GM18951 (cell line): ENCODE measurements at regions not wholly inside any gene's neighbourhood (a gene's known extent, or its start where the extent isn't known, plus 50 kb on each side); places are given as distances from the start of the nearest gene placed in this dataset.
"Not testable (repeated sequence)": the region's sequence is repeated elsewhere in the genome, so short reads cannot be mapped to it uniquely, and the experiment has no call there.

Source experiments
- POLR2A ChIP-seq: IDR thresholded peaks from 4 replicates; pipeline ENCODE4 v1.6.1; 2011; ENCODE audit warnings: mild to moderate bottlenecking; ENCODE audit not compliant: insufficient read length, insufficient read depth; ENCODE audit errors: extremely low read depth
- in situ Hi-C: fragments of 300-500 bp; cut with MboI; formaldehyde crosslinking; loops from one replicate; pipeline ENCODE4 v1.12.0; 2022; ENCODE audit warnings: low sequenced_read_pairs, mixed read lengths, inconsistent platforms; ENCODE audit not compliant: unreplicated experiment

- TF ChIP-seq POLR2A = no peak
- in situ Hi-C loops = loop anchor here (25.0 kb wide), 1 partner anchor 513 kb away; no protein-coding TSS in a partner anchor
These were observed 385.0 kb upstream of the TRPC7 start for GRCh38 chr5:136750224-136750862.

GRCh38 chr5:136749016-136749415 is 383.7 kb upstream of the TRPC7 start:
- in situ Hi-C loops = no loop called here
- TF ChIP-seq POLR2A = no peak

- no peak for TF ChIP-seq POLR2A
- in situ Hi-C loops = no loop called here
These were observed 377.7 kb upstream of the TRPC7 start for GRCh38 chr5:136743052-136743451.

- no peak for TF ChIP-seq POLR2A
- in situ Hi-C loops = no loop called here
These were observed 374.9 kb upstream of the TRPC7 start for GRCh38 chr5:136740228-136740627.

- in situ Hi-C loops = not testable (repeated sequence)
These were observed 373.9 kb upstream of the TRPC7 start for GRCh38 chr5:136739271-136739670.

- TF ChIP-seq POLR2A = no peak
- in situ Hi-C loops = no loop called here
These were observed 373.5 kb upstream of the TRPC7 start for GRCh38 chr5:136738829-136739228.

- no peak for TF ChIP-seq POLR2A
- in situ Hi-C loops = no loop called here
These were observed 370.7 kb upstream of the TRPC7 start for GRCh38 chr5:136736021-136736420.

- in situ Hi-C loops = not testable (repeated sequence)
These were observed 370.3 kb upstream of the TRPC7 start for GRCh38 chr5:136735611-136736010.

GRCh38 chr5:136734628-136735027 is 369.3 kb upstream of the TRPC7 start:
- in situ Hi-C loops = no loop called here
- TF ChIP-seq POLR2A = no peak

GRCh38 chr5:136732751-136733150 is 367.4 kb upstream of the TRPC7 start:
- in situ Hi-C loops = no loop called here
- TF ChIP-seq POLR2A = no peak

GRCh38 chr5:136731241-136731900 is 366.0 kb upstream of the TRPC7 start:
- in situ Hi-C loops = no loop called here
- TF ChIP-seq POLR2A = no peak

- in situ Hi-C loops = no loop called here
- TF ChIP-seq POLR2A = no peak
These were observed 365.1 kb upstream of the TRPC7 start for GRCh38 chr5:136730426-136730825.

- in situ Hi-C loops = no loop called here
- TF ChIP-seq POLR2A = no peak
These were observed 364.6 kb upstream of the TRPC7 start for GRCh38 chr5:136729901-136730355.

GRCh38 chr5:136726506-136726905 is 361.2 kb upstream of the TRPC7 start:
- in situ Hi-C loops = no loop called here
- no peak for TF ChIP-seq POLR2A
